ENCODE measurements at regions not wholly inside any gene's neighbourhood (a gene's known extent, or its start where the extent isn't known, plus 50 kb on each side); places are given as distances from the start of the nearest gene placed in this dataset.

DNA sequence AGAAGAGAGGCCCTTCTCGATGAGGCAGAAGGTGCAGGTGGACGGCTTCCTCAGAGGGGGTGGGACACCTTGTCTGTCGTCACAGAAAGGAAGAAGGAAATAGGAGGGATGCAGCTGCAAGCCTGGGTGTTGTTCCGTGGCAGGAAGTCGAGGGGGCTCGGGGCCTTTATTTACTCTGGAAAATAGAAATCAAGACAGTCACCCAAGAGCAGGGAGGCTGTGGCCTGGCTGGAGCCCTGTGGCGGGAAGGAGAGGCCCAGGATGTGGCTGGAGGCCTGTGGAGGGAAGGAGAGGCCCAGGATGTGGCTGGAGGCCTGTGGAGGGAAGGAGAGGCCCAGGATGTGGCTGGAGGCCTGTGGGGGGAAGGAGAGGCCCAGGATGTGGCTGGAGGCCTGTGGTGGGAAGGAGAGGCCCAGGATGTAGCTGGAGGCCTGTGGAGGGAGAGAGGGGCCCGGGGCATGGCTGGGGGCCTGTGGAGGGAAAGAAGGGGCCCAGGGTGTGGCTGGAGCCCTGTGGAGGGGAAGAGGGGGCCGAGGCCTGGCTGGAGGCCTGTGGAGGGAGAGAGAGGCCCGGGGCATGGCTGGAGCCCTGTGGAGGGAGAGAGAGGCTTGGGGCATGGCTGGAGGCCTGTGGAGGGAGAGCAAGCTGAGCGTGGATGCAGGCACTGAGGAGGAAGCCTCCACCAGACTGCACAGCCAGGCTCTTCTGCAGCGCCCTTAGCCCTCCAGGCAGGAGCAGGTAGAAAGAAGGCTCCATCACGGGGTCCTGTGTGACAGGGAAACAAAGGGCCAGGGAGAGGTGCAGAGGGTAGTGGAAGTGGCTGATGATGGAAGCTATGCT is 97.3 kb upstream of the SFMBT2 start:
- peaks cover 12% of the 10 kb centered on the region for H3K36me3 Mint-ChIP-seq (ENCODE audit: low read depth)
- peak overlapping the region; percentile 30 for H3K4me3 Mint-ChIP-seq
- H3K27ac Mint-ChIP-seq, result peak overlapping the region; percentile 80
- peak; percentile 52 for DNase-seq
- peaks cover 37% of the 10 kb centered on the region for H3K4me1 Mint-ChIP-seq (ENCODE audit: low read depth)
- H3K27me3 Mint-ChIP-seq (ENCODE audit: low read depth), result no peaks in the 10 kb centered on the region
- CTCF ChIA-PET, result interaction anchor here (0.6 to 1.8 kb wide), 2 partner anchors 17 to 313 kb away, joined by 3 to 7 read pairs; no protein-coding TSS in a partner anchor
- intact Hi-C loops (cut with micrococcal nuclease), result loop anchor here (5.0 kb wide), 1 partner anchor 36 kb away; no protein-coding TSS in a partner anchor
- H3K9me3 Mint-ChIP-seq, result peaks cover 27% of the 10 kb centered on the region

DNA sequence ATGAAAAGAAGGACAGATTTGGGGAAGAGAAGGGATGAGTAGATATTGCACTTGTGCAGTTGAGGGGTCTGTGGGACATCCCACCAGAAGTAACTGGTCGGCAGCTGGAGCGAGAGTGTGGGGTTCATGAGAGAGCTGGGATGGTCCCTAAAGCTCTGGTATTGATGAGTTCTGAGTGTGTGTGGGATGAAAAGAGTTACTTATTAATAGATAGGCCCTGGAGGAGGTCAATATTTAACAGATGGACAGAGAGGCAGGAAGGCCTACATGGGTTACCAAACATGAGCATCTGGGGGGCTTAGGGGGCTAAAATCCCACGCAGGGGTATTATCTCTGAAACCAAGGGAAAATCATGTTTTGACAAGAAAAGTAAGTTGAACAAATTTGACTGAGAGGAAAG is 95.7 kb upstream of the SFMBT2 start:
- Mint-ChIP-seq H3K4me1 (ENCODE audit: low read depth) (peaks cover 34% of the 10 kb centered on the region), H3K9me3 (peaks cover 27% of the 10 kb centered on the region), H3K27ac (no peak overlapping the region), H3K36me3 (ENCODE audit: low read depth) (peaks cover 12% of the 10 kb centered on the region), H3K27me3 (ENCODE audit: low read depth) (no peaks in the 10 kb centered on the region), H3K4me3 (no peak overlapping the region)
- intact Hi-C loops (cut with micrococcal nuclease), result loop anchor here (5.0 kb wide), 1 partner anchor 34 kb away; no protein-coding TSS in a partner anchor
- DNase-seq, result no peak
- CTCF ChIA-PET, result interaction anchor here (1.8 kb wide), 1 partner anchor 19 kb away, joined by 7 read pairs; no protein-coding TSS in a partner anchor

DNA sequence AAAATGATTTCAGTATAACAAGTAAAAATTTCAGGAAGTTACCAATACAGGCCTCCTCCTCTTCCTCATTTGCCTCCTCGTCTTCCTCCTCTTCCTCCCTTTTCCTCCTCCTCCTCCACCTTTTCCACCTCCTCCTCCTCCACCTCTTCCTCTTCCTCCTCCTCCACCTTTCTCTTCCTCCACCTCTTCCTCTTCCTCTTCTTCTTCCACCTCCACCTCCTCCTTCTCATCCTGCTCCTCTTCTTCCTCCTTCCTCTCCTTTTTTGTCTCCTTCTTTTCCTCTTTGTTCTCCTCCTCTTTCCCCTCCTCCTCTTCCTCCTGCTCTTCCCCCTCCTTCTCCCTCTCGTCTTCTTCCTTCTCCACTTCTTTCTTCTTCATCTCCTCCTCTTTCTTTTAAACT is 94.4 kb upstream of the SFMBT2 start:
- DNase-seq, result no peak
- Mint-ChIP-seq H3K27me3 (ENCODE audit: low read depth) (no peaks in the 10 kb centered on the region), H3K27ac (no peak overlapping the region), H3K9me3 (peaks cover 20% of the 10 kb centered on the region), H3K4me1 (ENCODE audit: low read depth) (peaks cover 40% of the 10 kb centered on the region), H3K36me3 (ENCODE audit: low read depth) (peaks cover 9% of the 10 kb centered on the region), H3K4me3 (no peak overlapping the region)
- CTCF ChIA-PET, result no interaction called here
- intact Hi-C loops (cut with micrococcal nuclease), result loop anchor here (5.0 kb wide), 1 partner anchor 33 kb away; no protein-coding TSS in a partner anchor

- intact Hi-C loops (cut with micrococcal nuclease), result no loop called here
- Mint-ChIP-seq H3K4me1 (ENCODE audit: low read depth) (peaks cover 32% of the 10 kb centered on the region), H3K27ac (no peak overlapping the region), H3K36me3 (ENCODE audit: low read depth) (no peaks in the 10 kb centered on the region), H3K9me3 (peaks cover 6% of the 10 kb centered on the region), H3K4me3 (no peak overlapping the region), H3K27me3 (ENCODE audit: low read depth) (no peaks in the 10 kb centered on the region)
- CTCF ChIA-PET, result interaction anchor here (0.9 kb wide), 1 partner anchor 10 kb away, joined by 3 read pairs; no protein-coding TSS in a partner anchor
- no peak for DNase-seq
Measured at GRCh38 chr10:7503190-7503589, 92.4 kb upstream of the SFMBT2 start.

DNA sequence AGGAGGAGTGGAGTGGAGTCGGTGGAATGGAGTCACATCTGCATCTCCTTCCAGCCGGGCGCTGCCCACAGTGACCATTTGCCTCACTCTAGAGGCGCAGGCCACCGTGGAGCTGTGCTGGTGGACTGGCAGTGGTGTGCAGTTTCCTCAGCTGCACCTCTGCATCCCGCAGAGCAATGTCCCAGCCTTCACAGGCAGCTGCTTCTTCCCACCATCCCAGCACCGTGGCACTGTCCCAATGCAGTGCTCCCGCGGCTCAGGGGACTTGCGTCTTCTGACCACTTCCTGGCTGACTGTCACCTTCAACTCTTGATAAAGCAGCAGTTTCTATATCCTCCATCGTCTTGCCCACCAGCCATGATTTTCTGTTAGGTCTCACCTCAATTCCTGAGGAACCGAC is 90.3 kb upstream of the SFMBT2 start:
- Mint-ChIP-seq H3K4me3 (no peak overlapping the region), H3K4me1 (ENCODE audit: low read depth) (peaks cover 16% of the 10 kb centered on the region), H3K36me3 (ENCODE audit: low read depth) (no peaks in the 10 kb centered on the region), H3K27me3 (ENCODE audit: low read depth) (no peaks in the 10 kb centered on the region), H3K27ac (no peak overlapping the region), H3K9me3 (peaks cover 3% of the 10 kb centered on the region)
- no peak for DNase-seq
- intact Hi-C loops (cut with micrococcal nuclease), result no loop called here
- CTCF ChIA-PET, result interaction anchor here (2.2 kb wide), 1 partner anchor 24 kb away, joined by 5 read pairs; no protein-coding TSS in a partner anchor

DNA sequence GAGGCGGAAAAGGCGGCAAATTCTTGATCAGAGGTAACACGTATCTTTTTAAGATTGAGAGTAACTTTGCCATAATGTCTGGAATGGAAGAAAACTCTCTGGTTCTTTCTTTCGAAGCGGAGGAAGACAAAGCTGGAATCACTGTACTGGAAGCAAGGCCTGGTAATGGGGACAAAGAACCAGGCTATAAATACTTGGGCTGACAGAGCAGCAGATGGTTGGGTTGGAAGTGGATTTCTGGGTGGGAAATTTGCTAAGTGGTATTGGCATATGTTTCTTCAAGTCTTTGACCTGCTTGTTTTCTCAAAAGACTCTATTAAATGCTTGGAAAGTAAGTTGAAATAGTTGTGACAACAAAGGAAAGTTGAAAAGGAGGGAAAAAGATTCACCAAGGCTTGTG is 87.3 kb upstream of the SFMBT2 start:
- peaks cover 19% of the 10 kb centered on the region for H3K4me1 Mint-ChIP-seq (ENCODE audit: low read depth)
- no peaks in the 10 kb centered on the region for H3K9me3 Mint-ChIP-seq
- CTCF ChIA-PET, result no interaction called here
- H3K27me3 Mint-ChIP-seq (ENCODE audit: low read depth), result no peaks in the 10 kb centered on the region
- no peak for DNase-seq
- no peak overlapping the region for H3K4me3 Mint-ChIP-seq
- no peak overlapping the region for H3K27ac Mint-ChIP-seq
- no peaks in the 10 kb centered on the region for H3K36me3 Mint-ChIP-seq (ENCODE audit: low read depth)
- intact Hi-C loops (cut with micrococcal nuclease), result no loop called here

DNA sequence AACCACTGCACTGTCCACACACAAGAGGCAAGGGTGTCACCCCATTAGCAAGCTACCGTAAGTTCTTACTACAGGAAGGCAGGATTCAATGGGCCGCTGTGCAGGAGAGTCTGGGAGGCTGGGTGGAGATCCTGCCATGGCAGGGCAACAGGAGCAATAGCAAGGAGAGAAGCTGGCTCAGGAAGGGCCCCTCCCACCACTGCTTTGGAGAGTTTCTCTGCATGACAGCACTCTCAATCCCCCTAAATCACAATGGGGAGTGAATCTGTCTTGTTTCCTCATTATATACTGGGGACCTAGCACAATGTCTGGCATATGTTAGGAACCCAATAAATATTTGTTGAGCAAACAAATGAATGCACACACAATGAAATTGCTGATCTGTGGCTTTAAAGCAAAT is 83.2 kb upstream of the SFMBT2 start:
- Mint-ChIP-seq H3K9me3 (peaks cover 4% of the 10 kb centered on the region), H3K4me3 (no peak overlapping the region), H3K36me3 (ENCODE audit: low read depth) (no peaks in the 10 kb centered on the region), H3K27me3 (ENCODE audit: low read depth) (no peaks in the 10 kb centered on the region), H3K4me1 (ENCODE audit: low read depth) (peaks cover 32% of the 10 kb centered on the region), H3K27ac (no peak overlapping the region)
- intact Hi-C loops (cut with micrococcal nuclease), result no loop called here
- no peak for DNase-seq
- CTCF ChIA-PET, result no interaction called here

DNA sequence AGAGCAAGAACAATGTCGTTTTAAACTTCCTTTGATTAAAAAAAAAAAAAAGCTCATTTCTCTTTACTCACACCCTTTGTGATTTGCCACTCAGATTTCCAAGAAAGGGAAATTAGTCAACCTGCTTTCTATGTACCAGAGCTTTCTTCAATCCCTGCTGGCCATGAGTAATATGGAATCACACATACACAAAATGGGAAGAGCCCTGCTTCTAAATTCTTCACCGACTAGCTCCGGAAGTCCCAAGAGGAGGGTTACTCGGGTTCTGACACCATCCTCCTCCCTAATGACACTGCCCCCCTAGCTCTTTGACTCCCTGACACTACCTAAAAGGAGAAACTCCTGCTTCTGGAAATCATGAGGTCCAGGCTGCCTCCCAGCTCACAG is 81.8 kb upstream of the SFMBT2 start:
- H3K9me3 Mint-ChIP-seq, result peaks cover 4% of the 10 kb centered on the region
- intact Hi-C loops (cut with micrococcal nuclease), result loop anchor here (1.0 kb wide), 1 partner anchor 8 kb away; no protein-coding TSS in a partner anchor
- H3K36me3 Mint-ChIP-seq (ENCODE audit: low read depth), result no peaks in the 10 kb centered on the region
- no peak overlapping the region for H3K4me3 Mint-ChIP-seq
- DNase-seq, result no peak
- H3K27ac Mint-ChIP-seq, result no peak overlapping the region
- H3K27me3 Mint-ChIP-seq (ENCODE audit: low read depth), result no peaks in the 10 kb centered on the region
- H3K4me1 Mint-ChIP-seq (ENCODE audit: low read depth), result peaks cover 42% of the 10 kb centered on the region
- CTCF ChIA-PET, result interaction anchor here (0.9 to 1.5 kb wide), 3 partner anchors 11 to 71 kb away, joined by 3 to 5 read pairs (median 3); no protein-coding TSS in a partner anchor

GRCh38 chr10:7491949-7492659 is 81.3 kb upstream of the SFMBT2 start:
- Mint-ChIP-seq H3K36me3 (ENCODE audit: low read depth) (no peaks in the 10 kb centered on the region), H3K27ac (no peak overlapping the region), H3K4me1 (ENCODE audit: low read depth) (peaks cover 42% of the 10 kb centered on the region), H3K9me3 (peaks cover 4% of the 10 kb centered on the region), H3K4me3 (no peak overlapping the region), H3K27me3 (ENCODE audit: low read depth) (no peaks in the 10 kb centered on the region)
- DNase-seq, result no peak
- intact Hi-C loops (cut with micrococcal nuclease), result loop anchor here (1.0 kb wide), 1 partner anchor 8 kb away; no protein-coding TSS in a partner anchor
- CTCF ChIA-PET, result interaction anchor here (1.1 to 1.5 kb wide), 2 partner anchors 33 to 71 kb away, joined by 3 to 5 read pairs; no protein-coding TSS in a partner anchor

DNA sequence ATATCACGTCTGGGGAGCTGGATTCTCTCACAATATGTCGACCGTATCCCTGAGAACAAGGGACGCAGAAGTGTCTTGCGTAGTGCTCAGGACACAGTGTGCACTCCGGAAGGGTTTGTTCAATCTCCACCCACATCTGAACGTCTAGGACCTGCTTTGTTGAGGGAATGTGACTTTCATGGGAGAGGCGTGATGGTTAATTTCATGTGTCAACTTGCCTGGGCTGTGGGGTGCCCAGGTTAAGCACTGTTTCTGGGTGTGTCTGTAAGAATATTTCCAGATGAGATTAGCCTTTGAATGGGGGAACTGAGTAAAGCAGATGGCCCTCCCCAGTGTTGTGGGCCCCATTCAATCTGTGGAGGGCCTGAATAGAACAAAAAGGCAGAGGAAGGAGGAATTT is 80.4 kb upstream of the SFMBT2 start:
- no peak for DNase-seq
- intact Hi-C loops (cut with micrococcal nuclease), result no loop called here
- Mint-ChIP-seq H3K4me1 (ENCODE audit: low read depth) (peaks cover 44% of the 10 kb centered on the region), H3K27me3 (ENCODE audit: low read depth) (no peaks in the 10 kb centered on the region), H3K4me3 (no peak overlapping the region), H3K36me3 (ENCODE audit: low read depth) (no peaks in the 10 kb centered on the region), H3K27ac (no peak overlapping the region), H3K9me3 (peaks cover 4% of the 10 kb centered on the region)
- CTCF ChIA-PET, result no interaction called here

GRCh38 chr10:7488418-7488829 is 77.6 kb upstream of the SFMBT2 start:
- CTCF ChIA-PET, result no interaction called here
- Mint-ChIP-seq H3K27ac (no peak overlapping the region), H3K9me3 (peaks cover 4% of the 10 kb centered on the region), H3K4me1 (ENCODE audit: low read depth) (peaks cover 62% of the 10 kb centered on the region), H3K36me3 (ENCODE audit: low read depth) (no peaks in the 10 kb centered on the region), H3K27me3 (ENCODE audit: low read depth) (no peaks in the 10 kb centered on the region), H3K4me3 (no peak overlapping the region)
- no peak for DNase-seq
- intact Hi-C loops (cut with micrococcal nuclease), result no loop called here

- no peak for DNase-seq
- Mint-ChIP-seq H3K36me3 (ENCODE audit: low read depth) (no peaks in the 10 kb centered on the region), H3K27ac (no peak overlapping the region), H3K4me3 (no peak overlapping the region), H3K4me1 (ENCODE audit: low read depth) (peaks cover 64% of the 10 kb centered on the region), H3K9me3 (peaks cover 4% of the 10 kb centered on the region), H3K27me3 (ENCODE audit: low read depth) (no peaks in the 10 kb centered on the region)
- CTCF ChIA-PET, result no interaction called here
- intact Hi-C loops (cut with micrococcal nuclease), result no loop called here
Measured at GRCh38 chr10:7487528-7487927, 76.7 kb upstream of the SFMBT2 start.

Measured in activated naive CD4-positive, alpha-beta T cell treated with anti-CD3 and anti-CD28 coated beads for 36 hours (primary cell).